Natural killer cell treated with Interleukin-12 subunit alpha and Interleukin-12 subunit beta and Interleukin-15 and Interleukin-18, amount 100 ng/mL, for 72 hours (primary cell): ENCODE measurements at regions not wholly inside any gene's neighbourhood (a gene's known extent, or its start where the extent isn't known, plus 50 kb on each side); places are given as distances from the start of the nearest gene placed in this dataset.

Experiments used
- ATAC-seq, 2 donors: fragments of 150-1000 bp; cut with Tn5 transposase in 1 of 2; sonication (Bioruptor Pico), chemical (Tn5 transposase) in 1 of 2; 2 replicates each; pipeline ENCODE4 v1.10.0; 2021
- DNase-seq: peaks from one replicate; pipeline ENCODE4 v3.0.0; 2022; ENCODE audit warnings: low spot score
- H3K27ac Mint-ChIP-seq, 2 donors: 1 replicate in 1 of 2; 2 replicates in 1 of 2; pipeline ENCODE4 v1.8.0; 2022; ENCODE audit warnings: mixed read lengths in 2 of 2, mild to moderate bottlenecking in 1 of 2, moderate library complexity in 1 of 2
- H3K27me3 Mint-ChIP-seq, 2 donors: 1 replicate in 1 of 2; 2 replicates in 1 of 2; pipeline ENCODE4 v1.8.0; 2022; ENCODE audit warnings: mixed read lengths in 2 of 2
- H3K36me3 Mint-ChIP-seq: one replicate; pipeline ENCODE4 v1.8.0; 2022; ENCODE audit warnings: mixed read lengths
- H3K4me1 Mint-ChIP-seq, 2 donors: 1 replicate in 1 of 2; 2 replicates in 1 of 2; pipeline ENCODE4 v1.8.0; 2022; ENCODE audit warnings: low read depth in 2 of 2, mixed read lengths in 2 of 2, mild to moderate bottlenecking in 1 of 2
- H3K4me3 Mint-ChIP-seq: one replicate; pipeline ENCODE4 v1.8.0; 2022; ENCODE audit warnings: mixed read lengths
- H3K9me3 Mint-ChIP-seq: 2 replicates; pipeline ENCODE4 v1.8.0; 2022; ENCODE audit warnings: mixed read lengths

- ATAC-seq (no peak), DNase-seq (no peak)
- H3K27ac Mint-ChIP-seq = no peak overlapping the region
- H3K4me3 Mint-ChIP-seq = no peak overlapping the region
- no peaks in the 10 kb centered on the region for H3K36me3 Mint-ChIP-seq
- H3K9me3 Mint-ChIP-seq = peaks cover 4% of the 10 kb centered on the region
- H3K27me3 Mint-ChIP-seq = no peaks in the 10 kb centered on the region
- peaks cover 25 to 38% of the 10 kb centered on the region in 2 donors for H3K4me1 Mint-ChIP-seq
Measured at GRCh38 chr15:95407534-95407933, 923.0 kb upstream of the NR2F2 start.

- H3K4me1 Mint-ChIP-seq = peaks cover 29 to 44% of the 10 kb centered on the region in 2 donors
- H3K27ac Mint-ChIP-seq = peak overlapping the region; percentile 5 to 14
- no peaks in the 10 kb centered on the region for H3K36me3 Mint-ChIP-seq
- DNase-seq (no peak), ATAC-seq (no peak)
- H3K9me3 Mint-ChIP-seq = peaks cover 4% of the 10 kb centered on the region
- H3K4me3 Mint-ChIP-seq = peak overlapping the region; percentile 56
- no peaks in the 10 kb centered on the region for H3K27me3 Mint-ChIP-seq
Measured at GRCh38 chr15:95409211-95409610, 921.3 kb upstream of the NR2F2 start.

GRCh38 chr15:95409626-95410310, 920.7 kb upstream of the NR2F2 start:
- no peaks in the 10 kb centered on the region for H3K27me3 Mint-ChIP-seq
- H3K4me3 Mint-ChIP-seq = peak overlapping the region; percentile 56
- no peaks in the 10 kb centered on the region for H3K36me3 Mint-ChIP-seq
- ATAC-seq (peak; percentile 71 to 77), DNase-seq (no peak)
- H3K9me3 Mint-ChIP-seq = peaks cover 4% of the 10 kb centered on the region
- peaks cover 33 to 44% of the 10 kb centered on the region in 2 donors for H3K4me1 Mint-ChIP-seq
- H3K27ac Mint-ChIP-seq = peak overlapping the region; percentile 5 to 14

GRCh38 chr15:95410757-95411156, 919.7 kb upstream of the NR2F2 start:
- H3K27me3 Mint-ChIP-seq = no peaks in the 10 kb centered on the region
- no peak overlapping the region for H3K4me3 Mint-ChIP-seq
- ATAC-seq (no peak), DNase-seq (no peak)
- H3K4me1 Mint-ChIP-seq = peaks cover 33 to 44% of the 10 kb centered on the region in 2 donors
- H3K36me3 Mint-ChIP-seq = no peaks in the 10 kb centered on the region
- peak overlapping the region in 1 of 2 donors; percentile 5 for H3K27ac Mint-ChIP-seq
- H3K9me3 Mint-ChIP-seq = peaks cover 4% of the 10 kb centered on the region

- Mint-ChIP-seq H3K36me3 (peaks cover 6% of the 10 kb centered on the region), H3K27me3 (peaks cover 0 to 5% of the 10 kb centered on the region in 2 donors), H3K27ac (no peak overlapping the region), H3K4me3 (no peak overlapping the region), H3K9me3 (peaks cover 7% of the 10 kb centered on the region), H3K4me1 (peaks cover 16 to 18% of the 10 kb centered on the region in 2 donors)
- no peak for DNase-seq
- no peak for ATAC-seq
Measured at GRCh38 chr15:95416576-95416975, 913.9 kb upstream of the NR2F2 start.

GRCh38 chr15:95417761-95418160, 912.7 kb upstream of the NR2F2 start:
- Mint-ChIP-seq H3K27ac (no peak overlapping the region), H3K9me3 (peaks cover 9% of the 10 kb centered on the region)

GRCh38 chr15:95422255-95422654, 908.2 kb upstream of the NR2F2 start:
- Mint-ChIP-seq H3K4me3 (no peak overlapping the region), H3K36me3 (peaks cover 17% of the 10 kb centered on the region), H3K4me1 (peaks cover 0 to 4% of the 10 kb centered on the region in 2 donors), H3K27me3 (peaks cover 0 to 5% of the 10 kb centered on the region in 2 donors), H3K9me3 (peaks cover 12% of the 10 kb centered on the region), H3K27ac (no peak overlapping the region)
- no peak for DNase-seq
- ATAC-seq = no peak

More at GRCh38 chr15:95417761-95418160, 912.7 kb upstream of the NR2F2 start:
- Mint-ChIP-seq H3K4me3 (no peak overlapping the region), H3K36me3 (peaks cover 14% of the 10 kb centered on the region), H3K27me3 (peaks cover 0 to 5% of the 10 kb centered on the region in 2 donors), H3K4me1 (peaks cover 6 to 8% of the 10 kb centered on the region in 2 donors)
- ATAC-seq (no peak), DNase-seq (no peak)

- no peak overlapping the region for H3K27ac Mint-ChIP-seq
Measured at GRCh38 chr15:95425859-95426258, 904.6 kb upstream of the NR2F2 start.

GRCh38 chr15:95429345-95429744, 901.2 kb upstream of the NR2F2 start:
- Mint-ChIP-seq H3K27me3 (no peaks in the 10 kb centered on the region), H3K4me3 (no peak overlapping the region), H3K9me3 (peaks cover 8% of the 10 kb centered on the region), H3K27ac (peak overlapping the region in 1 of 2 donors; percentile 16), H3K36me3 (peaks cover 5% of the 10 kb centered on the region), H3K4me1 (peaks cover 16 to 19% of the 10 kb centered on the region in 2 donors)
- ATAC-seq (no peak), DNase-seq (no peak)

More at GRCh38 chr15:95425859-95426258, 904.6 kb upstream of the NR2F2 start:
- DNase-seq = no peak
- no peak overlapping the region for H3K4me3 Mint-ChIP-seq
- H3K36me3 Mint-ChIP-seq = peaks cover 12% of the 10 kb centered on the region
- no peak for ATAC-seq
- H3K27me3 Mint-ChIP-seq = no peaks in the 10 kb centered on the region
- peaks cover 14% of the 10 kb centered on the region for H3K9me3 Mint-ChIP-seq
- H3K4me1 Mint-ChIP-seq = peaks cover 16 to 19% of the 10 kb centered on the region in 2 donors

- Mint-ChIP-seq H3K4me3 (no peak overlapping the region), H3K4me1 (peaks cover 16 to 19% of the 10 kb centered on the region in 2 donors), H3K27ac (no peak overlapping the region), H3K9me3 (peaks cover 8% of the 10 kb centered on the region), H3K36me3 (peaks cover 11% of the 10 kb centered on the region), H3K27me3 (no peaks in the 10 kb centered on the region)
- no peak for ATAC-seq
- no peak for DNase-seq
Measured at GRCh38 chr15:95431518-95431917, 899.0 kb upstream of the NR2F2 start.

GRCh38 chr15:95432878-95433405, 897.6 kb upstream of the NR2F2 start:
- DNase-seq (no peak), ATAC-seq (no peak)
- H3K27ac Mint-ChIP-seq = no peak overlapping the region
- H3K4me1 Mint-ChIP-seq = peaks cover 19% of the 10 kb centered on the region in 2 donors
- peaks cover 5 to 8% of the 10 kb centered on the region in 2 donors for H3K27me3 Mint-ChIP-seq
- peaks cover 4% of the 10 kb centered on the region for H3K9me3 Mint-ChIP-seq
- H3K36me3 Mint-ChIP-seq = peaks cover 12% of the 10 kb centered on the region
- H3K4me3 Mint-ChIP-seq = no peak overlapping the region

GRCh38 chr15:95439922-95440376, 890.6 kb upstream of the NR2F2 start:
- Mint-ChIP-seq H3K36me3 (peaks cover 19% of the 10 kb centered on the region), H3K4me3 (no peak overlapping the region), H3K4me1 (peaks cover 6 to 8% of the 10 kb centered on the region in 2 donors), H3K27me3 (peaks cover 8 to 17% of the 10 kb centered on the region in 2 donors), H3K9me3 (peaks cover 5% of the 10 kb centered on the region), H3K27ac (no peak overlapping the region)
- ATAC-seq (no peak), DNase-seq (no peak)

- Mint-ChIP-seq H3K27ac (no peak overlapping the region), H3K9me3 (peaks cover 5% of the 10 kb centered on the region), H3K36me3 (peaks cover 14% of the 10 kb centered on the region), H3K4me3 (no peak overlapping the region), H3K27me3 (peaks cover 8 to 17% of the 10 kb centered on the region in 2 donors), H3K4me1 (peaks cover 6 to 13% of the 10 kb centered on the region in 2 donors)
- DNase-seq = no peak
- ATAC-seq = no peak
Measured at GRCh38 chr15:95440712-95441111, 889.8 kb upstream of the NR2F2 start.

- H3K27me3 Mint-ChIP-seq = peaks cover 3 to 13% of the 10 kb centered on the region in 2 donors
- H3K27ac Mint-ChIP-seq = no peak overlapping the region
- peaks cover 18 to 22% of the 10 kb centered on the region in 2 donors for H3K4me1 Mint-ChIP-seq
- ATAC-seq = no peak
- H3K4me3 Mint-ChIP-seq = no peak overlapping the region
- H3K36me3 Mint-ChIP-seq = peaks cover 9% of the 10 kb centered on the region
- no peak for DNase-seq
- peaks cover 7% of the 10 kb centered on the region for H3K9me3 Mint-ChIP-seq
Measured at GRCh38 chr15:95442107-95442719, 888.3 kb upstream of the NR2F2 start.
